ENCODE measurements at regions not wholly inside any gene's neighbourhood (a gene's known extent, or its start where the extent isn't known, plus 50 kb on each side); places are given as distances from the start of the nearest gene placed in this dataset.

- no peak for ATAC-seq
- no peak for TF ChIP-seq PATZ1 (CRISPR knock-in tag; IDR thresholded peaks at IDR 0.05; ENCODE audit: borderline replicate concordance)
- no peak for TF ChIP-seq ZNF70 (CRISPR knock-in tag; IDR thresholded peaks at IDR 0.05)
- TF ChIP-seq SNAI2 (CRISPR knock-in tag; IDR thresholded peaks at IDR 0.05) = no peak
- no peak for TF ChIP-seq RARB (CRISPR knock-in tag; IDR thresholded peaks at IDR 0.05)
- no peak for TF ChIP-seq ZFP30 (CRISPR knock-in tag; IDR thresholded peaks at IDR 0.05)
- TF ChIP-seq TSHZ2 (CRISPR knock-in tag; IDR thresholded peaks at IDR 0.05) = no peak
These were observed 600.5 kb upstream of the SYT4 start for GRCh38 chr18:43877616-43878321.

GRCh38 chr18:43879415-43879814 is 602.1 kb upstream of the SYT4 start:
- TF ChIP-seq ZNF565 (CRISPR knock-in tag; conservative IDR thresholded peaks at IDR 0.05; ENCODE audit: low read depth) = no peak
- peak; percentile 82; the same call in 1 of the 2 replicates for TF ChIP-seq TOX (CRISPR knock-in tag; IDR thresholded peaks at IDR 0.05; ENCODE audit: borderline replicate concordance)
- ATAC-seq = peak; percentile 75

GRCh38 chr18:43882358-43883055 is 605.2 kb upstream of the SYT4 start:
- ATAC-seq = no peak
- TF ChIP-seq POU6F1 (CRISPR knock-in tag; IDR thresholded peaks at IDR 0.05; ENCODE audit: borderline replicate concordance, low read depth) (no peak), OSR1 (CRISPR knock-in tag; IDR thresholded peaks at IDR 0.05) (no peak), ARNTL (CRISPR knock-in tag; IDR thresholded peaks at IDR 0.05; ENCODE audit: borderline replicate concordance, low read depth) (no peak), ESRRG (CRISPR knock-in tag; IDR thresholded peaks at IDR 0.05) (no peak), TOX (CRISPR knock-in tag; IDR thresholded peaks at IDR 0.05; ENCODE audit: borderline replicate concordance) (no peak), PPARA (CRISPR knock-in tag; IDR thresholded peaks at IDR 0.05; ENCODE audit: borderline replicate concordance) (no peak), TCF4 (CRISPR knock-in tag; IDR thresholded peaks at IDR 0.05; ENCODE audit: borderline replicate concordance) (no peak)

GRCh38 chr18:43883886-43884285 is 606.6 kb upstream of the SYT4 start:
- no peak for TF ChIP-seq ZFP30 (CRISPR knock-in tag; IDR thresholded peaks at IDR 0.05)
- TF ChIP-seq ARNTL (CRISPR knock-in tag; IDR thresholded peaks at IDR 0.05; ENCODE audit: borderline replicate concordance, low read depth) = no peak
- no peak for TF ChIP-seq CREB5 (CRISPR knock-in tag; IDR thresholded peaks at IDR 0.05; ENCODE audit: low read depth)
- TF ChIP-seq ZNF565 (CRISPR knock-in tag; conservative IDR thresholded peaks at IDR 0.05; ENCODE audit: low read depth) = no peak
- no peak for TF ChIP-seq GLIS3 (CRISPR knock-in tag; IDR thresholded peaks at IDR 0.05)
- no peak for TF ChIP-seq ZNF8 (CRISPR knock-in tag; IDR thresholded peaks at IDR 0.05)
- TF ChIP-seq ISL1 (CRISPR knock-in tag; IDR thresholded peaks at IDR 0.05) = no peak
- ATAC-seq = no peak

All from SK-N-SH treated with all-trans-retinoic acid at 6 μM for 48 hours (cell line).